ENCODE measurements at regions not wholly inside any gene's neighbourhood (a gene's known extent, or its start where the extent isn't known, plus 50 kb on each side); places are given as distances from the start of the nearest gene placed in this dataset.

GRCh38 chr17:52235516-52235915 lies 77.0 kb upstream of the CA10 start:
- TF ChIP-seq, protein P1, sequence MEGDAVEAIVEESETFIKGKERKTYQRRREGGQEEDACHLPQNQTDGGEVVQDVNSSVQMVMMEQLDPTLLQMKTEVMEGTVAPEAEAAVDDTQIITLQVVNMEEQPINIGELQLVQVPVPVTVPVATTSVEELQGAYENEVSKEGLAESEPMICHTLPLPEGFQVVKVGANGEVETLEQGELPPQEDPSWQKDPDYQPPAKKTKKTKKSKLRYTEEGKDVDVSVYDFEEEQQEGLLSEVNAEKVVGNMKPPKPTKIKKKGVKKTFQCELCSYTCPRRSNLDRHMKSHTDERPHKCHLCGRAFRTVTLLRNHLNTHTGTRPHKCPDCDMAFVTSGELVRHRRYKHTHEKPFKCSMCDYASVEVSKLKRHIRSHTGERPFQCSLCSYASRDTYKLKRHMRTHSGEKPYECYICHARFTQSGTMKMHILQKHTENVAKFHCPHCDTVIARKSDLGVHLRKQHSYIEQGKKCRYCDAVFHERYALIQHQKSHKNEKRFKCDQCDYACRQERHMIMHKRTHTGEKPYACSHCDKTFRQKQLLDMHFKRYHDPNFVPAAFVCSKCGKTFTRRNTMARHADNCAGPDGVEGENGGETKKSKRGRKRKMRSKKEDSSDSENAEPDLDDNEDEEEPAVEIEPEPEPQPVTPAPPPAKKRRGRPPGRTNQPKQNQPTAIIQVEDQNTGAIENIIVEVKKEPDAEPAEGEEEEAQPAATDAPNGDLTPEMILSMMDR (conservative IDR thresholded peaks at IDR 0.05; ENCODE audit: low read depth, low read length) = no peak
- TF ChIP-seq POLR2A (IDR thresholded peaks at IDR 0.05; ENCODE audit: low read depth, low read length) = no peak
- TF ChIP-seq MXI1 (IDR thresholded peaks at IDR 0.05; ENCODE audit: borderline replicate concordance, low read depth, low read length) = no peak
- no peak for TF ChIP-seq CEBPB (IDR thresholded peaks at IDR 0.05; ENCODE audit: low read depth, low read length)
- TF ChIP-seq MAZ (IDR thresholded peaks at IDR 0.05; ENCODE audit: borderline replicate concordance, low read depth, low read length) = no peak
- TF ChIP-seq RFX5 (IDR thresholded peaks at IDR 0.05; ENCODE audit: low read depth, low read length) = no peak
- no peak for TF ChIP-seq BHLHE40 (IDR thresholded peaks at IDR 0.05; ENCODE audit: low read depth, low read length)
- no peak for TF ChIP-seq SMC3 (IDR thresholded peaks at IDR 0.05; ENCODE audit: low read depth, low read length)
- TF ChIP-seq, protein P2, sequence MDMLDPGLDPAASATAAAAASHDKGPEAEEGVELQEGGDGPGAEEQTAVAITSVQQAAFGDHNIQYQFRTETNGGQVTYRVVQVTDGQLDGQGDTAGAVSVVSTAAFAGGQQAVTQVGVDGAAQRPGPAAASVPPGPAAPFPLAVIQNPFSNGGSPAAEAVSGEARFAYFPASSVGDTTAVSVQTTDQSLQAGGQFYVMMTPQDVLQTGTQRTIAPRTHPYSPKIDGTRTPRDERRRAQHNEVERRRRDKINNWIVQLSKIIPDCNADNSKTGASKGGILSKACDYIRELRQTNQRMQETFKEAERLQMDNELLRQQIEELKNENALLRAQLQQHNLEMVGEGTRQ (IDR thresholded peaks at IDR 0.05; ENCODE audit: low read depth, low read length) = no peak
- TF ChIP-seq RAD21 (IDR thresholded peaks at IDR 0.05; ENCODE audit: low read length) = no peak
- TF ChIP-seq RCOR1 (IDR thresholded peaks at IDR 0.05; ENCODE audit: insufficient replicate concordance, low read length) = no peak
- no peak for TF ChIP-seq FOS (IDR thresholded peaks at IDR 0.05; ENCODE audit: low read depth, low read length)
- TF ChIP-seq, protein P3, sequence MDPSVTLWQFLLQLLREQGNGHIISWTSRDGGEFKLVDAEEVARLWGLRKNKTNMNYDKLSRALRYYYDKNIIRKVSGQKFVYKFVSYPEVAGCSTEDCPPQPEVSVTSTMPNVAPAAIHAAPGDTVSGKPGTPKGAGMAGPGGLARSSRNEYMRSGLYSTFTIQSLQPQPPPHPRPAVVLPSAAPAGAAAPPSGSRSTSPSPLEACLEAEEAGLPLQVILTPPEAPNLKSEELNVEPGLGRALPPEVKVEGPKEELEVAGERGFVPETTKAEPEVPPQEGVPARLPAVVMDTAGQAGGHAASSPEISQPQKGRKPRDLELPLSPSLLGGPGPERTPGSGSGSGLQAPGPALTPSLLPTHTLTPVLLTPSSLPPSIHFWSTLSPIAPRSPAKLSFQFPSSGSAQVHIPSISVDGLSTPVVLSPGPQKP (IDR thresholded peaks at IDR 0.05; ENCODE audit: borderline replicate concordance, low read depth, low read length) = no peak
- TF ChIP-seq NFE2L2 (IDR thresholded peaks at IDR 0.05; ENCODE audit: low read depth, low read length) = no peak

Measured in IMR-90 (cell line).